Lower leg skin (tissue), 3 donors: ENCODE measurements at regions not wholly inside any gene's neighbourhood (a gene's known extent, or its start where the extent isn't known, plus 50 kb on each side); places are given as distances from the start of the nearest gene placed in this dataset.

Experiments used
- POLR2A ChIP-seq, 2 donors: fragments of 450-650 bp; IDR thresholded peaks; one replicate each; pipeline ENCODE4 v1.6.1; 2016 to 2017; ENCODE audit warnings: antibody characterized with exemption in 2 of 2, mild to moderate bottlenecking in 1 of 2, moderate library complexity in 1 of 2
- TF ChIP-seq, protein P1 (sequence below), 3 donors: fragments of 450-650 bp; IDR thresholded peaks; one replicate each; pipeline ENCODE4 v1.5.1; 2016; ENCODE audit warnings: antibody characterized with exemption in 3 of 3, mild to moderate bottlenecking in 3 of 3, moderate library complexity in 2 of 3

DNA sequence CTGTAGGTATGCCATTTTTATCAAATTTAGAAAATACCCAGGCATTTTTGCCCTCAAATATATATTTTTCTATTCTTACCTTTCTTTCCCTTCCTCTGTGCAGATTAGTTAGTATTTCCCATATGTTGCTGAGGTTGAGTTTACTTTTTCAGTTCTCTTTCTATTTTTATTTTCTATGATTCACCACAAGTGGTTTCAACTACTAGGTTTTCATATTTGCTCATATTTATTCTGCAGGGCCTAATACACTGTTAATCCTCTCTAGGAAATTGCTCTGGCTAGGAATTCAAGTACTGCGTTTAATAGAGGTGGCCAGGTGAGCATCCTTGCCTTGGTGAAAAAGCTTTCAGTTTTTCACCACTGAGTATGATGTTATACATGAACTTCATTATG lies 1535.3 kb upstream of the PCDH10 start:
- TF ChIP-seq, protein P1, sequence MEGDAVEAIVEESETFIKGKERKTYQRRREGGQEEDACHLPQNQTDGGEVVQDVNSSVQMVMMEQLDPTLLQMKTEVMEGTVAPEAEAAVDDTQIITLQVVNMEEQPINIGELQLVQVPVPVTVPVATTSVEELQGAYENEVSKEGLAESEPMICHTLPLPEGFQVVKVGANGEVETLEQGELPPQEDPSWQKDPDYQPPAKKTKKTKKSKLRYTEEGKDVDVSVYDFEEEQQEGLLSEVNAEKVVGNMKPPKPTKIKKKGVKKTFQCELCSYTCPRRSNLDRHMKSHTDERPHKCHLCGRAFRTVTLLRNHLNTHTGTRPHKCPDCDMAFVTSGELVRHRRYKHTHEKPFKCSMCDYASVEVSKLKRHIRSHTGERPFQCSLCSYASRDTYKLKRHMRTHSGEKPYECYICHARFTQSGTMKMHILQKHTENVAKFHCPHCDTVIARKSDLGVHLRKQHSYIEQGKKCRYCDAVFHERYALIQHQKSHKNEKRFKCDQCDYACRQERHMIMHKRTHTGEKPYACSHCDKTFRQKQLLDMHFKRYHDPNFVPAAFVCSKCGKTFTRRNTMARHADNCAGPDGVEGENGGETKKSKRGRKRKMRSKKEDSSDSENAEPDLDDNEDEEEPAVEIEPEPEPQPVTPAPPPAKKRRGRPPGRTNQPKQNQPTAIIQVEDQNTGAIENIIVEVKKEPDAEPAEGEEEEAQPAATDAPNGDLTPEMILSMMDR (IDR thresholded peaks at IDR 0.05): no peak
- TF ChIP-seq POLR2A (IDR thresholded peaks at IDR 0.05): no peak
